Stomach (tissue), 4 donors: ENCODE measurements at regions not wholly inside any gene's neighbourhood (a gene's known extent, or its start where the extent isn't known, plus 50 kb on each side); places are given as distances from the start of the nearest gene placed in this dataset.

ENCODE experiments used
- CTCF ChIP-seq, 7 experiments: fragments of 450-650 bp in 4 of 7; fragments of 200-600 bp in 3 of 7; sonication (generic) in 3 of 7; IDR thresholded peaks; one replicate each; pipeline ENCODE4 v1.5.1; 2016 to 2019; ENCODE audit warnings: antibody characterized with exemption in 7 of 7, control low read depth in 2 of 7, mild to moderate bottlenecking in 1 of 7
- POLR2A ChIP-seq, 4 donors: fragments of 450-650 bp; IDR thresholded peaks; one replicate each; pipeline ENCODE4 v1.6.1; 2016; ENCODE audit warnings: antibody characterized with exemption in 4 of 4, control low read depth in 2 of 4, mild to moderate bottlenecking in 1 of 4, moderate library complexity in 1 of 4
- POLR2AphosphoS5 ChIP-seq, 3 donors: sonication (generic); formaldehyde crosslinking; IDR thresholded peaks; one replicate each; pipeline ENCODE4 v1.6.1; 2016; ENCODE audit warnings: antibody characterized with exemption in 3 of 3

- TF ChIP-seq CTCF (IDR thresholded peaks at IDR 0.05) (no peak), POLR2A (IDR thresholded peaks at IDR 0.05) (no peak), POLR2AphosphoS5 (IDR thresholded peaks at IDR 0.05) (no peak)
Observed at GRCh38 chr15:93801206-93801605, 430.2 kb upstream of the MCTP2 start.
